HEK293T (cell line): ENCODE measurements at regions not wholly inside any gene's neighbourhood (a gene's known extent, or its start where the extent isn't known, plus 50 kb on each side); places are given as distances from the start of the nearest gene placed in this dataset.

ENCODE experiments used
- ELF4 ChIP-seq: fragments of 450-650 bp; IDR thresholded peaks from 2 replicates; pipeline ENCODE4 v1.6.1; 2017; ENCODE audit warnings: antibody characterized with exemption
- FOXA1 ChIP-seq: fragments of 450-650 bp; IDR thresholded peaks from 2 replicates; pipeline ENCODE4 v1.6.1; 2016; ENCODE audit warnings: mild to moderate bottlenecking
- FOXK2 ChIP-seq: fragments of 450-650 bp; IDR thresholded peaks from 2 replicates; pipeline ENCODE4 v1.6.1; 2016; ENCODE audit warnings: mild to moderate bottlenecking
- TARDBP ChIP-seq: fragments of 450-650 bp; IDR thresholded peaks from 2 replicates; pipeline ENCODE4 v1.6.1; 2016

- TF ChIP-seq TARDBP (no peak), ELF4 (no peak), FOXA1 (no peak), FOXK2 (no peak)
Measured at GRCh38 chr3:775178-775880, 317.5 kb upstream of the CNTN6 start.
